PC-3 (cell line): ENCODE measurements at regions not wholly inside any gene's neighbourhood (a gene's known extent, or its start where the extent isn't known, plus 50 kb on each side); places are given as distances from the start of the nearest gene placed in this dataset.

Source experiments
- ATAC-seq: fragments of 200-7000 bp; cut with Tn5 transposase; 2 replicates; pipeline ENCODE4 v1.9.1; 2020; ENCODE audit warnings: mild to moderate bottlenecking, moderate library complexity
- BruUV-seq: library from RNA; stranded (reverse); fragments of 400-500 nt; replicated peaks from 2 replicates; lab custom pipeline; 2021; lab: Mats Ljungman, UMichigan
- CTCF ChIA-PET: fragments of 300-600 bp; sonication (Branson Sonifier 250); formaldehyde crosslinking; loops from one replicate; lab custom pipeline; 2022; ENCODE audit warnings: antibody characterized with exemption; lab: Charles Lee
- POLR2A ChIA-PET: fragments of 300-600 bp; sonication (Branson Sonifier 250); formaldehyde crosslinking; loops from one replicate; lab custom pipeline; 2022; ENCODE audit warnings: antibody characterized with exemption; ENCODE audit not compliant: unreplicated experiment; lab: Charles Lee
- DNase-seq: peaks from one replicate; pipeline ENCODE4 v3.0.0-alpha.2; 2015
- H2AFZ ChIP-seq: fragments of 300-600 bp; sonication (generic); 2 replicates; pipeline ENCODE4 v1.6.0; 2016; ENCODE audit warnings: antibody characterized with exemption, low read length
- H3F3A ChIP-seq: fragments of 300-600 bp; sonication (generic); one replicate; pipeline ENCODE4 v1.6.0; 2017; ENCODE audit warnings: antibody characterized with exemption, low read length, control low read depth, mild to moderate bottlenecking; ENCODE audit not compliant: unreplicated experiment
- H3K27ac ChIP-seq: fragments of 300-600 bp; sonication (generic); 2 replicates; pipeline ENCODE4 v1.5.1; 2016; ENCODE audit warnings: mild to moderate bottlenecking, low read length
- H3K27me3 ChIP-seq: fragments of 300-600 bp; sonication (generic); 2 replicates; pipeline ENCODE4 v1.6.1; 2016; ENCODE audit warnings: low read length, mixed read lengths
- H3K36me3 ChIP-seq: fragments of 300-600 bp; sonication (generic); 2 replicates; pipeline ENCODE4 v1.6.1; 2016; ENCODE audit warnings: low read depth, mixed run types, low read length, mixed read lengths
- H3K4me1 ChIP-seq: fragments of 300-600 bp; sonication (generic); 2 replicates; pipeline ENCODE4 v1.5.1; 2016; ENCODE audit warnings: low read length; ENCODE audit not compliant: insufficient read depth
- H3K4me2 ChIP-seq: fragments of 300-600 bp; sonication (generic); 2 replicates; pipeline ENCODE4 v1.6.0; 2016; ENCODE audit warnings: low read length
- H3K4me3 ChIP-seq: fragments of 300-600 bp; sonication (generic); 2 replicates; pipeline ENCODE4 v1.5.1; 2016; ENCODE audit warnings: mild to moderate bottlenecking, low read length, mixed read lengths
- H3K79me2 ChIP-seq: fragments of 300-600 bp; sonication (generic); 2 replicates; pipeline ENCODE4 v1.6.1; 2017; ENCODE audit warnings: low read length, mixed read lengths
- H3K9ac ChIP-seq: fragments of 300-600 bp; sonication (generic); 2 replicates; pipeline ENCODE4 v1.6.0; 2016; ENCODE audit warnings: mild to moderate bottlenecking, low read length
- H3K9me2 ChIP-seq: fragments of 300-600 bp; sonication (generic); replicated peaks from 2 replicates; pipeline ENCODE4 v1.6.1; 2016; ENCODE audit warnings: mixed run types, low read length, mixed read lengths
- H3K9me3 ChIP-seq: fragments of 300-600 bp; sonication (generic); 2 replicates; pipeline ENCODE4 v1.6.1; 2016; ENCODE audit warnings: low read length, mixed read lengths
- H4K20me1 ChIP-seq: fragments of 300-600 bp; sonication (generic); 2 replicates; pipeline ENCODE4 v1.6.1; 2016; ENCODE audit warnings: low read length, mixed read lengths
- EZH2 ChIP-seq: fragments of 300-600 bp; sonication (generic); IDR thresholded peaks from one replicate; pipeline ENCODE4 v1.6.1; 2017; ENCODE audit warnings: antibody characterized with exemption, mild to moderate bottlenecking, low read length; ENCODE audit not compliant: unreplicated experiment
- EZH2phosphoT487 ChIP-seq: fragments of 300-600 bp; sonication (generic); IDR thresholded peaks from 2 replicates; pipeline ENCODE4 v1.6.1; 2018; ENCODE audit warnings: mild to moderate bottlenecking, antibody characterized with exemption, low read length, borderline replicate concordance
- intact Hi-C: fragments of 100-400 bp; cut with micrococcal nuclease; formaldehyde crosslinking; loops from 2 replicates; pipeline ENCODE4 v1.9.0; 2023
- TF ChIP-seq, protein P1 (sequence below): fragments of 300-600 bp; sonication (generic); conservative IDR thresholded peaks from 2 replicates; pipeline ENCODE4 v1.5.1; 2017; ENCODE audit warnings: antibody characterized with exemption, low read depth, mild to moderate bottlenecking, low read length

DNA sequence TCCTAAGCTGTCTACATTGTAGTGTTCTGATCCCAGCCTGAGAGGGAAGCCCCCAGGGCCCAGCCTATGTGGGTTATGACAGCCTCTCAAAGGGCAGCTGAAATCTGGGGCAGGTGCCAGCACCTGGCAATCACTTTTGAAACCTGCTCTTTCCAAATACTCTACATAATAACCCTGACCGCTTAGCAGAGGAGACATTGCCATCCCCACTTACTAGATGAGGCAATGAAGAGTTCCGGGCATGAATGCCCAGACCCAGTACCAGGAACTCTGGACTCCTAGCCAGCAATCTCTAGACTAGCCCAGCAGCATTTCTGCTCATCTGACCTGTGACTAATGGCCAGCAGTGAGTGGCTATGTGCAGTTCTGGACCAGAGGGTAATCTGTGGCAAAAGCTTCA lies 412.4 kb upstream of the CADM1 start:
- BruUV-seq: no TSS peak
- CTCF ChIA-PET: no interaction called here
- intact Hi-C loops: no loop called here

DNA sequence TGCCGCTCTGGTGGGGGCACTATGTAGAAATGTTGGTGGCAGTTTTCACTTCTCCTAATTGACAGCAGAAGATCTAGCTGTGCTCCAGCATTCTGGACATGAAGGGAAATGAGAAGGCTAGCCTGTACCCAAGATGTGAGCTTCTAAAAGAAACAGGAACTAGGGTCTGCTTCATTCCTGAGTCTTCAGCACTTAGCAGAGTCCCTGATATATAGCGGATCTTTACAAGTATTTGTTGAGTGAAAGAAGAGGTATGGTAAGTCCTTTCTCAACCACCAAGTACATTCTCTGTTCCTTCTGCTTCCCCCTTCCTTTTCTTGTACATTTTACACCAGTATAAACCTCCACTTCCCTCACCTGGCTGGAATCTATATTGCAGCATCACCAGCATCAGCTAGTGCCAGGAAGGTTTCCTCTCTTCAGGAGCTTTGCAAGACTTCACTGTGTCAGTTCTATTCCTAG lies 408.3 kb upstream of the CADM1 start:
- DNase-seq: no peak
- peaks cover 14% of the 10 kb centered on the region; the same call in 1 of the 2 replicates for H3K9me3 ChIP-seq
- H3K27me3 ChIP-seq: no peaks in the 10 kb centered on the region
- POLR2A ChIA-PET: no interaction called here
- no peak overlapping the region for H3K4me2 ChIP-seq
- intact Hi-C loops: no loop called here
- no peaks in the 10 kb centered on the region for H3K4me1 ChIP-seq
- H3K27ac ChIP-seq: no peak overlapping the region
- no peak overlapping the region for H3K9ac ChIP-seq
- H3F3A ChIP-seq: no peaks in the 10 kb centered on the region
- no peaks in the 10 kb centered on the region for H3K36me3 ChIP-seq
- H2AFZ ChIP-seq: no peak overlapping the region
- BruUV-seq: no TSS peak
- H3K4me3 ChIP-seq: no peak overlapping the region
- no peaks in the 10 kb centered on the region for H4K20me1 ChIP-seq
- no peaks in the 10 kb centered on the region for H3K9me2 ChIP-seq
- ATAC-seq: no peak
- no peak for TF ChIP-seq EZH2
- TF ChIP-seq, protein P1, sequence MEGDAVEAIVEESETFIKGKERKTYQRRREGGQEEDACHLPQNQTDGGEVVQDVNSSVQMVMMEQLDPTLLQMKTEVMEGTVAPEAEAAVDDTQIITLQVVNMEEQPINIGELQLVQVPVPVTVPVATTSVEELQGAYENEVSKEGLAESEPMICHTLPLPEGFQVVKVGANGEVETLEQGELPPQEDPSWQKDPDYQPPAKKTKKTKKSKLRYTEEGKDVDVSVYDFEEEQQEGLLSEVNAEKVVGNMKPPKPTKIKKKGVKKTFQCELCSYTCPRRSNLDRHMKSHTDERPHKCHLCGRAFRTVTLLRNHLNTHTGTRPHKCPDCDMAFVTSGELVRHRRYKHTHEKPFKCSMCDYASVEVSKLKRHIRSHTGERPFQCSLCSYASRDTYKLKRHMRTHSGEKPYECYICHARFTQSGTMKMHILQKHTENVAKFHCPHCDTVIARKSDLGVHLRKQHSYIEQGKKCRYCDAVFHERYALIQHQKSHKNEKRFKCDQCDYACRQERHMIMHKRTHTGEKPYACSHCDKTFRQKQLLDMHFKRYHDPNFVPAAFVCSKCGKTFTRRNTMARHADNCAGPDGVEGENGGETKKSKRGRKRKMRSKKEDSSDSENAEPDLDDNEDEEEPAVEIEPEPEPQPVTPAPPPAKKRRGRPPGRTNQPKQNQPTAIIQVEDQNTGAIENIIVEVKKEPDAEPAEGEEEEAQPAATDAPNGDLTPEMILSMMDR: no peak
- TF ChIP-seq EZH2phosphoT487: no peak
- CTCF ChIA-PET: no interaction called here
- no peaks in the 10 kb centered on the region for H3K79me2 ChIP-seq

More for the DNA sequence above, 412.4 kb upstream of the CADM1 start:
- Histone ChIP-seq H3K27me3 (no peaks in the 10 kb centered on the region), H3K4me2 (no peak overlapping the region), H3K4me1 (no peaks in the 10 kb centered on the region), H4K20me1 (no peaks in the 10 kb centered on the region), H3K9me2 (no peaks in the 10 kb centered on the region), H3K36me3 (no peaks in the 10 kb centered on the region), H3K27ac (no peak overlapping the region), H3K79me2 (no peaks in the 10 kb centered on the region), H3F3A (no peaks in the 10 kb centered on the region), H3K9ac (no peak overlapping the region), H2AFZ (no peak overlapping the region), H3K9me3 (peaks cover 18% of the 10 kb centered on the region; the same call in 1 of the 2 replicates), H3K4me3 (no peak overlapping the region)
- POLR2A ChIA-PET: no interaction called here
- ATAC-seq (no peak), DNase-seq (no peak)
- TF ChIP-seq EZH2: no peak
- no peak for TF ChIP-seq EZH2phosphoT487
- TF ChIP-seq, protein P1: no peak

DNA sequence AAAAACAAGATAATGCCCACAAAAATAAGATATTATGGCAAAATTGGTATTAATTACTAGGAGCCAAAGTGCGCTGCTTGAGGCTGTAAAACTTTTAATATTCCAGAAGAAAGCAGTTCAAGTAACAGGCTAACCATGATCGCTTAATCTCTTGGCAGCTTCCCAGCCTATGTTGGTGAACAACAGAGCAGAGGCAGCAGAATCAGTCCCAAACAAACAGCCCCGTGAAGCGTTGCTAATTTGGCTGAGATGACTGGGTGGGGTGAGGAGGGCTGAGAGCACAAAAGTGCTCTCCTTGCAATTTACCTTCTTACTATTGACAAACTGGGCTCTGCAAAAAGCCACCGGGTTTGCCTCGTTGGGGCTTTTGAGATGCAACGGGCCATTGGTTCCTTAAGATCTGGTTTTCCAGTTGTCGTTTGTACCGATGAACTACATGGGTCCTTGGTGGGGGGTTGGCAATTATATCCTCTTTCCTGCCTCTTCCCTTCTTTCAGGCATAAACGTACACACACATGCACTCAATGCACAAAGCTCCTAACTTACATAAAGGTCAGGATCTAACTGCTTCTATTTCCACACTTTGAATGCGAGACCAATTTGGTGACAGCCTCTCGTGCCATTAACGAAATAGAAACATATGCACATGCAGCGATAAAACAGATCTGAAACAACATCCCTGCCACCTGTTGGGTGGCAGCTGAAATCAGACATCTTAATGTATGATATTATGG lies 407.6 kb upstream of the CADM1 start:
- H3K27ac ChIP-seq: no peak overlapping the region
- ChIA-PET CTCF (no interaction called here), POLR2A (no interaction called here)
- no peaks in the 10 kb centered on the region for H3K9me2 ChIP-seq
- H3K27me3 ChIP-seq: no peaks in the 10 kb centered on the region
- no peaks in the 10 kb centered on the region for H3K4me1 ChIP-seq
- no peaks in the 10 kb centered on the region for H3K36me3 ChIP-seq
- no peak overlapping the region for H2AFZ ChIP-seq
- H3K4me2 ChIP-seq: no peak overlapping the region
- peaks cover 10% of the 10 kb centered on the region; the same call in 1 of the 2 replicates for H3K9me3 ChIP-seq
- no peak overlapping the region for H3K9ac ChIP-seq
- DNase-seq (no peak), ATAC-seq (no peak)
- intact Hi-C loops: no loop called here
- H3K4me3 ChIP-seq: no peak overlapping the region
- H4K20me1 ChIP-seq: no peaks in the 10 kb centered on the region
- TF ChIP-seq EZH2 (no peak), EZH2phosphoT487 (no peak)
- BruUV-seq: no TSS peak
- H3F3A ChIP-seq: no peaks in the 10 kb centered on the region
- H3K79me2 ChIP-seq: no peaks in the 10 kb centered on the region
